HG03039 (cell line): ENCODE measurements at regions not wholly inside any gene's neighbourhood (a gene's known extent, or its start where the extent isn't known, plus 50 kb on each side); places are given as distances from the start of the nearest gene placed in this dataset.
"Not testable (repeated sequence)": the region's sequence is repeated elsewhere in the genome, so short reads cannot be mapped to it uniquely, and the experiment has no call there.

ENCODE experiments used
- ATAC-seq: cut with Tn5 transposase; IDR thresholded peaks from one replicate; pipeline ENCODE4 v1.9.1; 2021; ENCODE audit warnings: mild to moderate bottlenecking, moderate library complexity; ENCODE audit not compliant: unreplicated experiment

DNA sequence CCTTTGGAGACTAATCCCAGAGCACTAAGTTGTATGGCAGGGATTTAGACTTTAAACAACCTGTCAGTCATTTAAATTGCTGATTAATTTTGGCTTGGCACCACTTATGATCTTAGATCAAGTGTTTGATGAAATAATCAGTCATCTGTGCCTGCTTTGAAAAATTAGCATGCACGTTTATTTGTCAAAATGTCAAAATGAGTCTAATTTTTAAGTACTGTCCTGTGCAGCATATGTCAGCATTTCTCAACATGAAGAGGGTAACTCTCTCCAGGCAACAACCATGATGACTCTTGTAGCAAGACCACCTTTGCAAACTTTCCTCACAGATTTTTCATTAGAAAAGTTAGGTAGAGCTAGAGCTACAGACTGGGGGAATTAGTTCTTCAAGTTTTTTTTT is 155.7 kb upstream of the GJE1 start:
- no peak for ATAC-seq

DNA sequence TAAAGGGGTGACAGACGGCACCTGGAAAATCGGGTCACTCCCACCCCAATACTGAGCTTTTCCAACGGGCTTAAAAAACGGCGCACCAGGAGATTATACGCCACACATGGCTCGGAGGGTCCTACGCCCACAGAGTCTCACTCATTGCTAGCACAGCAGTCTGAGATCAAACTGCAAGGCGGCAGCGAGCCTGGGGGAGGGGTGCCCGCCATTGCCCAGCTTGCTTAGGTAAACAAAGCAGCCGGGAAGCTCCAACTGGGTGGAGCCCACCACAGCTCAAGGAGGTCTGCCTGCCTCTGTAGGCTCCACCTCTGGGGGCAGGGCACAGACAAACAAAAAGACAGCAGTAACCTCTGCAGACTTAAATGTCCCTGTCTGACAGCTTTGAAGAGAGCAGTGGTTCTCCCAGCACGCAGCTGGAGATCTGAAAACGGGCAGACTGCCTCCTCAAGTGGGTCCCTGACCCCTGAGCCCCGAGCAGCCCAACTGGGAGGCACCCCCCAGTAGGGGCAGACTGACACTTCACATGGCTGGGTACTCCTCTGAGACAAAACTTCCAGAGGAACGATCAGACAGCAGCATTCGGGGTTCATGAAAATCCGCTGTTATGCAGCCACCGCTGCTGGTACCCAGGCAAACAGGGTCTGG is 162.8 kb upstream of the GJE1 start:
- ATAC-seq, result not testable (repeated sequence)

DNA sequence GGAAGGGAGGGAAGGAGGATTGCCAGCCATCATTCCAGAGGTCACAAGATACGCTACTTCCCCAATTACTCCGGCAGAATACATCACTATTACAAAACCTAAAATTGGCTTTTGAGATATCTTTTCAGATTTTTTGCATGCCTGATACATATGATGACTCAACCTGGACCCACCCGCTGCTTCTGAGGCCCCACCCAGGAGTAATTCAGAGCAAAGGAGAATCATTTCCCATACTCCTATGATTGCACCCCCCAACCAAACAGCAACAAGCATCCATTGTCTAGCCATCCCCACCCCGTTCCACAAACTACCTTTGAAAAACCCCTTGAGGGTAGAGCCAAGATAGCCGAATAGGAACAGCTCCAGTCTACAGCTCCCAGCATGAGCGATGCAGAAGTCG is 163.5 kb upstream of the GJE1 start:
- no peak for ATAC-seq

DNA sequence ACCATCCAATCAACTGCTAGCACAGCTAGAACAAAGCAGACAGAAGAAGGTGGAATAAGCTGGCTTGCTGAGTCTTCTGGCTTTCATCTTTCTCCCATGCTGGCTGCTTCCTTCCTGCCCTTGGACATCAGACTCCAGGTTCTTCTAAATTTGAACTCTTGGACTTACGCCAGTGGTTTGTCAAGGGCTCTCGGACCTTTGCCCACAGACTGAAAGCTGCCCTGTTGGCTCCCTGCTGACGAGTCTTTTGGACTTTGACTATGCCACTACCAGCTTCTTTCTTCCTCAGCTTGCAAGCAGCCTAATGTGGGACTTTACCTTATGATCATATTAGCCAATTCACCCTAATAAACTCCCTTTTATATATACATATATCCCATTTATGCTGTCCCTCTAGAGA is 164.1 kb upstream of the GJE1 start:
- no peak for ATAC-seq

DNA sequence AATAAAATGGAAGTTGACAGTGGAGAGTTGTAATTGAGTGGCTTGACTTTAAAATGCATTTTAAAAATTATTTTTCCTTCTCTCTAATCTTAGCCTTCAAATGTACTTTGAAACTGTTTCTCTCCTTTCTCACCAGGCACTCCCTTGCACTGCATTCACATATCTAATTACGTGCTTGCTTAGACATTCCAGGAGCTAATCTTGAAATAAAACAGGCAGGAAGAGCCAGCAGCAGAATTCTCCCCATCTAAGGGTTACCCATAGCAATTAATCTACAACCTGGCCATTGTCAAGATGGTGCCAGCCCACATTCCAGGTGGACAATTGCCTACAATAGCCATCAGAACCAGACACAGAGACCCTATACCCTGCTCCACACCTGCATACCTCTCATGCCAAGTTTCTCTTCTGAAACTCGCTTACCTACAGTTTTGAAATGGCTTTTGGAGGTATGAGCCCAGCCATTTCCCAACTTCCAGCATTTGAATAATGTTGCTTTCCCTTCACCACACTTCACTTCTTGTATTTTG is 167.6 kb upstream of the GJE1 start:
- no peak for ATAC-seq

DNA sequence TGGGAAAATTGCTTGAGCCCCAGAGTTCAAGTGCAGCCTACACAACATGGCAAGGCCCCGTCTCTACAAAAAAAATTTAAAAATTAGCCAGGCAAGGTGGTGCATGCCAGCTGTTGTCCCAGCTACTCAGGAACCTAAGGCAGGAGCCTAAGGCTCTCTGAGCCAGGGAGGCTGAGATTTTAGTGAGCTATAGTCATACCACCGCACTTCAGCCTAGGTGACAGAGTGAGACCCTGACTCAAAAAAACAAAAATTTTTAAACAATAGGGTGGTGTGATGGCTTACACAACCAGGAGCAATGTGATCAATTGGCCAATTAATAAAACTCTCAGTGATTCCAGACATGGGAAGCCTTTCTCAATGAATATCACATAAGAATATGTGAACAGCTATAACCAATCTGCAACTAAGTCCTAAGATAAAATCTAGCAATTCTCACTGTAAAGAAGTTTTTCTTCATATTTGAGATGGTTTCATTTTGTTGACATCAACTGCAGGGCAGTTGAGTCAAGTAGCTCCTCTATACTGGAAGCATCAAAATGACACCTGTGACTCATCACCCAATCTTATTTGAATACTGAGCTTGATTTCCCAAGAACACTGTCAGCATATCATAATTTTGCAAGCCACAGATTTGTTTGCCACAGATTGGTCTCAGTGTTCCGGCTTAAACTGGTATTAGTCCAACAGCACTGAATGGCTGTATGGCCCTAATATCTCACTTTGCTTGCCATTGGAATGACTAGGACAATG is 169.0 kb upstream of the GJE1 start:
- ATAC-seq, result no peak

DNA sequence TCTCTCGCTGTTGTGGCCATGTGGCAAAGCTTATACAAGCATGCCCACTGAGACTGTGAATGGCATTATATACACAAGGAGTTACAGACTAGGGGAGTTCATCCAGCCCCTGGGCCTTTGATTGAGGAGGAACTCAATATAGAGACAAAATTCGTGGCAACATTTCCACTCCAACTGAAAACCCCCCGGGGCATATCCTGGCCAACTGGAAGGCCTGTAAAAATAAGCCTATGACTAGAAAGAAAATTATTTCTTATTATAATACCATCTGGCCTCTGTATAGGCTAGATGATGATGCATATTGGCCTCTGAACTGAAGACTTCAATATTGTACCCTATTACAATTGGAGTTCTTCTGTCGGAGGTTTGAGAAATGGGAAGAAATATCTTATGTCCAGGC is 175.5 kb upstream of the GJE1 start:
- no peak for ATAC-seq

DNA sequence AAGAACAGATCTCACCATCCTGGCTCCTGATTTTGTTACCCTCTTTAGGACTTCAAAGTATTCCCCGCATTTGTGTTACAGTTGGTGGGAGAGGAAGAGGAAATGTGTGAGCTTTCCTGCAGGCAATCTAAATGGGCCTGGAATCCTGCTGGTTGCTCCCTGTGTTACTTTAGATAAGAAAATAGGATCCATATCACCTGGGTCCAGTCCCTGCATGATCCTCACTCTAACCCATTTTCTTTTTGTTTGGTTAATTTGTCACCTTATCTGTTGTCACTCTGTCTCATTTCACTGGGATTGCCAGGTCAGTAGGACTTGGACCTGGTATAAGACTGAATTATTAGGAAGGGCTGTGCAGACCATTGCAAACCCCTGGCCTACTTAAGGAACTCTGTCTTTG is 175.9 kb upstream of the GJE1 start:
- ATAC-seq, result no peak

DNA sequence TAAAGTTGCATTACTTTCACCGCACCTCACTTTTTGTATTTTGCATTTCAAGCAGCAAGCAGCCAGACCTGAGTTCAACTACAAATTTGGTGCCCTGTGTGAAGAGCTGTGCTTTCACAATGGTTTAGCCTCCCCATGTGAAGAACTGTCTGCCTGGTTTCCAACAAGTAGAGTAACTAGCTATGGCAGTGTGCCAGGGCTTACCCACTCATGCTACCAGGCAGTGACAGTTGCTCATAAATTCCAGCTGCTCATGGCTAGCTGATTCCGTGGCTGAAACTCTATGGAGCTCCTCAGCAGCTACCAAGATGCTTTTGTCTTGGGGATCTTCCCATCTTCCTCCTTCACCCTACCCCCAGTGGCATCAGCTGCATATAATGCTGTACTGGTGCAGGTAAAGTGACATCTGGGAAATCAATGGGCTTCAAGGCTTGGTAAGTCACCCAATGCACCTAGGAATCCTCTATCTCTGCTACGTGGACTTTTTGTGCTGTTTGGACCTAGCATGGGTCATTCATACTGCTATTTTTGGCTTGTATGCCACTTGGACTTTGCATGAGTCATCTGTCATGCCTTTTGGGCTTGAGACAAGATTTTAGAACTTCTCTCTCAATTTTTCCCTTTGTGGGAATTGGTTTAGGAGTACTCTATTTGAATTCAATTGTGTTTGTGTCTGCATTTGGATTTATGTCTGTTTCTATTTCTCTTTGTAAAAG is 176.5 kb upstream of the GJE1 start:
- ATAC-seq, result no peak

DNA sequence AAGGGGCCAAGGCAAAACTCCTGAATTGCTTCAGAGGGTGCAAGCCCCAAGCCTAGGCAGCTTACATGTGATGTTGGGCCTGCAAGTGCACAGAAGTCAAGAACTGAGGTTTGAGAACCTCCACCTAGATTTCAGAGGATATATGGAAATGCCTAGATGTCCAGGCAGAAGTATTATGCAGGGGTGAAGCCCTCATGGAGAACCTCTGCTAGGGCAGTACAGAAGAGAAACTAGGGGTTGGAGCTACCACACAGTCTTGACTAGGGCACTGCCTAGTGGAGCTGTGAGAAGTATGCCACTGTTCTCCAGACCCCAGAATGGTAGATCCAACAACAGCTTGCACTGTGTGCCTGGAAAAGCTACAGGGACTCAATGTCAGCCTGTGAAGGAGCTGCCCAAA is 179.7 kb upstream of the GJE1 start:
- no peak for ATAC-seq

DNA sequence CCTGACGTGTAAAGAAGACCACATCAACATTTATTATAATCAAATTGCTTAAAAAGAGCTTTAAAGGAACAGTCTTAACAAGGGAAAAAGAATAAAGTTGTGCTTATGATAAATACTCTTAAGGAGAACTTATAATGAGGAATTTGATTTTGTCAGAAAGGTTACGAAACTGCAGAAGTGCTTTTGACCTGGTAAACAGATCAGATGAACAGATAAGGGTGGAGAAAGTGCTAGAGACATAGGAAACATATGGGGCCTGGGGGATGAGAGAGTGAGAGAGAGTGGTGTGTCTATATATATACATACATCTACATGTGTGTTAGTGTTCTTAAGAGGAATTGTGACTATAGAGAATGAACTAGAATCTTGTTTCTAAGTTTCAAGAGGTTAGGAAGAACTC is 186.2 kb upstream of the GJE1 start:
- no peak for ATAC-seq

DNA sequence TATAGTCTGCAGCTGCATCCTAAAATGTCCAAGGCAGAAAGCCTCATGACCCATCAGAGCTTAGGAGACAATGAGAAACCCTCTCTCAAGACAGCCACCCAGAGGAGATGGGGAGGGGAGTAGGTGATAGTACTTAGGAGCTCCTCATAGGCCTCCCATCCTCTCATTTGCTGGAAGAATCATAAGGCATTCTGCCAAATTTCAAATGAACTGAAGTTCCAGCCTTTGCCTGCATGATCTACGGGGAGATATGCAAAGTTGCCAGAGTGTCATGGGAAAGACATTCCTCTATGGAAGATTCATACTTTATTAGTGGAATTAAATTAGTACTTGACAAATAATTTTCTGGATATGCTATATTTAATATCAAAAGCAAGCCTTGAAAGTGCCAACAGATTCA is 194.1 kb upstream of the GJE1 start:
- ATAC-seq, result no peak

DNA sequence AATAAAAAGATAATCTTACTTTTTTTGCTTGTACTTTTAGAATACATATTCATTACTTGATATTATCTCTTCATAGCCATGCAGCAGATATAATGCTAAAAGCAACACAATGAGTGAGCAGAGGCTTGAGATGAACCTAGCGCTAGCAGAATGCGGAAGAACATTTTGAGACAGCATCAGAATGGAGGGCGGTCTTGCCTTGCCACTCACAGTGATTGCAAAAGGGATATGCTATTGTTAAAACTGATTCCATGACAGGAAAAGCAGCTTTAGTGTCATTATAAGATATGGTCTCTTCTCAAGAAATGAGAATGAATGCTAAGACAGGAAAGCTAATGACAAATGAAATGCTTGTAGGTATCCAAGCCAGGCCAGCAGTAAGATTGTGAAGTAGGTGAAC is 200.0 kb upstream of the GJE1 start:
- ATAC-seq, result no peak

DNA sequence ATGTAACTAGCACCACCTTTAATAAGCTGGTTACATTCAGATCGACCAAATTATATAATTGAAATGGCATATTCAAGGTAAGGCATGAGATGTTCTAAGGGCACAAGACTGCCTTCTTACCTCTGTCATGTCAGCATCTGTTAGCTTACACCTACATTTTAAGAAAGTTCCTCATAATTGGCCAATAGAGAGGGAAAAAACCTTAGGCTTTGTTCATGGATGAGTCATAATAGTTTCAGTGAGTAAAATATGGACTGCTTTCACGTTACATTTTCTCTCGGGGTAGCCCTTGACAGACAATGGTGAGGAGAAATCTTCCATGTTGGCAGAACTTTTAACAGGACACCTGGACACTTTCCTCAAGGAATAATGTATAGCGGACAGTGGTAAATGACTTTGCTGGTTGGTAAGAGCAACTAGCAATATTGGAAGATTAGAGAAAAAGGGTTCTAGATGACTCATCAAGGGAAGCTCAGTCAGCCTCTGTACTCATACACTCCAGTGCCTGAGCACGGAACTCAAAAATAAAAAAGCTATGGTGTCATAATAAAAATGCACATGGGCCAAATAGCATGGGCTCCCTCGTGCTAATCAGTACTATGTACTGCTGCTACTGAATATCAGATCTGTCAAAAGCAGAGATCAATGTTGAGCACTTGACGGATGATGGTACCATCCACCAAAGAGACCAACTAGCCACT is 206.4 kb upstream of the GJE1 start:
- ATAC-seq, result peak; percentile 74

DNA sequence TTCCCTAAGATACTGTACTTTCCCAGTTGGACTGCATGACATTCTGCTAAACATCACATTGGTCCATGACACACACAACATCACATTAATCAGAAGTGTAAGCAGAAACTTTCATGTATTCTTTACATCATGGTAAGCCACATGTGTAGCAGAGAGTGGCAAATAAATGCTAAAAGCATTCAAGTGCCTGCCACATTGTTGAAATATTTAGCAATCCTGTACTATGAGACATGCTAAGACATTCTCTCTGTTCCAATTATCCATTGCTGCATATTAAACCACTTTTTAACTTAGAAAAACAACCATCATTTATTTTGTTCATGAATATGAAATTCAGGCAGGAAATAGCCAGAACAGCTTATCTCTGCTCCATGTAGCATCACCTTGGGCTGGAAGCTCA is 207.7 kb upstream of the GJE1 start:
- ATAC-seq, result no peak

DNA sequence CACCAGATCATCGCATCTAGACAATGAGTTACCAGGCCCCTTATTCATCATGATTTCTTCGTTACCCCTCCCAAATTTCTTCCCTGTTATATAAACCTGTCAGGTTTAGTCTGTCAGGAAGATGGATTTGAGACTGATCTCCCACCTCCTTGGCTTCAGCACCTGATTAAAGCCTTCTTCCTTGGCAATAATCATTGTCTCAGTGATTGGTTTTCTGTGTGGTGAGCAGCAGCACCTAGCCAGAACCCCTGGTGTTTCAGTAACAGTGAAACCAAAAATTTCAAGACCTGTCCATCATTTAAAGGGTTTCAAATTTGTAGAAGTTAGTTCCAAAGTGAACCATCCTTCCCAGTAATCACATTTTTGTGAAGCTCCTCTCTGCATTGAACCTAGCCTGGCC is 209.8 kb upstream of the GJE1 start:
- no peak for ATAC-seq

DNA sequence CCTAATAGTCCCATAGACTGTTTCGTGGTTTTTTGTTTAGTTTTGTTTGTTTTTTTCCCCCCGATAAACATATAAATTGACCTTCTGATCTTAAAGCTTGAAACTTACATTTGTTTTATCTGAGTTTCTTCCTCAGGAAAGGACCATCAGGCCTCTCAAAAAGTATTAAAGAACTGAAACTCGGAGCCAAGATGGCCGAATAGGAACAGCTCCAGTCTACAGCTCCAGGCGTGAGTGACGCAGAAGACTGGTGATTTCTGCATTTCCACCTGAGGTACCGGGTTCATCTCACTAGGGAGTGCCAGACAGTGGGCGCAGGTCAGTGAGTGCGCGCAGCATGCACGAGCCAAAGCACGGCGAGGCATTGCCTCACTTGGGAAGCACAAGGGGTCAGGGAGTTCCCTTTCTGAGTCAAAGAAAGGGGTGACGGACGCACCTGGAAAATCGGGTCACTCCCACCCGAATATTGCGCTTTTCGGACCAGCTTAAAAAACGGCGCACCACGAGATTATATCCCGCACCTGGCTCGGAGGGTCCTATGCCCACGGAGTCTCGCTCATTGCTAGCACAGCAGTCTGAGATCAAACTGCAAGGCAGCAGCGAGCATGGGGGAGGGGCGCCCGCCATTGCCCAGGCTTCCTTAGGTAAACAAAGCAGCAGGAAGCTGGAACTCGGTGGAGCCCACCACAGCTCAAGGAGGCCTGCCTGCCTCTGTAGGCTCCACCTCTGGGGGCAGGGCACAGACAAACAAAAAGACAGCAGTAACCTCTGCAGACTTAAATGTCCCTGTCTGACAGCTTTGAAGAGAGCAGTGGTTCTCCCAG is 215.8 kb upstream of the GJE1 start:
- ATAC-seq, result not testable (repeated sequence)

DNA sequence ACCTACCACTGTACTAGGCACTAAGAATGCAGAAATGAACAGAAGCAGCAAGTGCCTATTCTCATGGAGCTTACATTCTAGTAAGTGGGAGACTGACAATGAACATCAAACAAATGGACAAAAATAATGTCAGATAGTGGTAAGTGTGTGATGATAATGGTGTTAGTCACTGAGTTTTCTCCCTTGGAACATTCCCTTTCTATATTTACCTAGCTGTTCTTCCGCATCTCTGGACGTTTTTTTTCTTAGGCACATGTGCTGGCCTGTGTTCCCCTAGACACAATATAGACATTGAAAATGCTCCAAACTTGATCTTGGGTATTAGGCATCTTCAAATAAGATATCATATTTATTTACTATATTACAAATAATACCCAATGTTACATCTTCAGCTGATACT is 218.1 kb upstream of the GJE1 start:
- no peak for ATAC-seq

DNA sequence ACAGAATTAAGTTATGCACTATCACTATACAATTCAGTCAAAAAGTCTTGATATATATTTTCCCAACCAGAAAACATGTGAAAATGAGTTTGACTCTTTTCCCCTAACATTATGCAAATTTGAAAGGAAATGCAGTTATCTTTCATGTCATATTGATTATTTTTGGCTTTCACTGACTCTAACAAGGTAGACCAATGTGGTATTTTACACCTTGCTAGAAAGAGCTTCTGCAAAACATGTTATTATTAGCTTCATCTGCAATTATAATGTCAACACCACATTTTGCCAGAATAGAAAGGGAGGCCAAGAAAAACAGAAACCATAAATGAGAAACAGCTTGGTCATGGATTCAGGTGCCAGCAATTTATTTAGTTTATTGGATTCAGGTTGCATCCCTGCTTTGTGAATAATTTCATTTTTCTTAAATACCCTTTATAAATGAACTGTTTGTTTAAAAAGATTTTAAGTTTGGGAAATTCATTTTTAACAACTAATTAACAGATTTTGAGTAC is 226.1 kb upstream of the GJE1 start:
- ATAC-seq, result no peak

DNA sequence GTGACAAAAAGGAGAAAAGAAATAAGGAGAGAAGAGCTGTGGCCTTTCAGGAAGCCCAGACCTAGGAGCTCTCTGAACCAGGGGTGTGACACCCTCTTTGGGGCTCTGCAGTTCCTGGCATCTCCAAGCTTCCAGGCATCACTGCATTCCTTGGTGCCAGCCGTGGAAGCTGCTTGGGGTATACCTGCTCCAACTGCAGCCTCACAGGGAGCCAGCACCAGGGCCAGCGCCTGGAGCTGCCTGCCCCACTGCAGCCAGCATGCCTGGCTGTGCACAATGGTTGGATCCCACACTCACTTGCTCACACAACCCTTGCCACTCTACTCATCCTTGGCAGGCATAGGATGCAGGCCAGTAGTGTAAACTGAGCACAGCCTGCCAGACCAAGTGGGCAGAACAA is 242.1 kb upstream of the GJE1 start:
- no peak for ATAC-seq
